NCI-H1417 (cell line): ENCODE measurements at regions not wholly inside any gene's neighbourhood (a gene's known extent, or its start where the extent isn't known, plus 50 kb on each side); places are given as distances from the start of the nearest gene placed in this dataset.

Experiments used
- DNase-seq, 3 experiments: peaks; one replicate each; lab custom pipeline; 2025; lab: John Stamatoyannopoulos, UW

- DNase-seq, result no peak
Observed at GRCh38 chr6:1257778-1258177, 54.1 kb upstream of the FOXQ1 start.

DNA sequence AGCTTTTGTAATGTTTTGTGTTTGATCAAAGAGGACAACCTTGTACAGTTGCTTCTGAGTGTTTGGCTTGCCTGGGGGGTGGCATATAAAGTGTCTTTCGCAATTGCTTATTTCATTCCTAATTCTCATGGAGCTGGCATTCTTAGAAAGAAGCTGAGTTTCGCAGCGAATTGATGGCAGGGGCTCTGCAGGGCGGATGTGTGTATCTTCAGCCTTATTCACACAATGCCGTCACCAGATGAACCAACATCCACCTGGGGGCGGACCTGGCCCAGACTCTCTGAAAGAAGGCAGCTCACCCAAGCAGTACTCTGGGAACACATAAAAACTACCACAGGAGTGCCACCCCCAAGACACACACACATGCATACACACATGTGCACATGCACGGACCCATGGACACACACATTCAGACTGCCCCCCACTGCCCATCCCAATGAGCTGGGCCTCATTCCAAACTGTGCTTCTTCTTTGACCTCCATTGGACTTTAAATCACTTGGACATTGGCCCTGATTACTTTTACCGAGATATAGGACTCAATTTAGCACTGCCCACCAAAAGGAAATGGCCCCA, 55.4 kb upstream of the FOXQ1 start:
- DNase-seq, result no peak

- no peak for DNase-seq
Observed at GRCh38 chr6:1255636-1256365, 56.1 kb upstream of the FOXQ1 start.

GRCh38 chr6:1254326-1254725, 57.6 kb upstream of the FOXQ1 start:
- DNase-seq, result no peak

DNA sequence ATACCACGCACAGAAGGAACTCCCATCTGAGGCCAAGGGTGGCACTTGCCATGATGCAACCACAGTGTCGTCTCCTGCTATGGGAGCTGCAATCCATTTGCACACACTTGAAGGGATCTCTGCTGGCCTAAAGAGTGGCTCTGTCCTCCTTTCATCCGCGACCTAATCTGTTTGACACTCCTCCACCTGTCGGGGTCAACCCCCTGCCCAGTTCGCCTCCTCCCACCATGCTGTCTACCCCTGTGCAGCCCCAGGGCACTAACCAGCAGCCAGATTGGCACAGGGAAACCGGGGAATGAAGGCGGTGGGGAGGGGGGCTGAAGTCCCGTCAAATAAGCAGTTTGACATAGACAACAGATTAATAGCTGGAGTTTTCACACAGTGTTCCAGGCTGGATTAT, 58.1 kb upstream of the FOXQ1 start:
- no peak for DNase-seq

GRCh38 chr6:1251198-1252155, 60.4 kb upstream of the FOXQ1 start:
- no peak for DNase-seq

GRCh38 chr6:1250489-1251197, 61.3 kb upstream of the FOXQ1 start:
- no peak for DNase-seq

- DNase-seq, result no peak
Observed at GRCh38 chr6:1247894-1248293, 64.0 kb upstream of the FOXQ1 start.

DNA sequence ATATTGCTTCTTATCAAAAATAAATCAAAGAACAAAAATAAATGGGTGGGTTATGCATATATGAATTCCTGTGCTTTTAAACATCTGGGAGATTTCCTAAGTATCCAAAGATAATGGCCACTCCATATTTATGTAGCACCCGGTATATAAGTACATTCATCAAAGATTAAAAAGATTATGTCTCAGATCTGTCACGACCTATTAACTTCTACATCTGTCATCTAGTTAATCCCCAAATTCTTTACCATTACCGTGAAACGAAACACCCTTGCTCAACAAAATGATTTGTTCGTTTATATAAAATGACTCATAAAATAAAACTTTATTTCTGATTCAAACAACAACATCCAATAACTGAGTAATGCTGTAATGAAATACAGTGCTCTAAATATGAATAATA, 64.8 kb upstream of the FOXQ1 start:
- DNase-seq, result no peak

DNA sequence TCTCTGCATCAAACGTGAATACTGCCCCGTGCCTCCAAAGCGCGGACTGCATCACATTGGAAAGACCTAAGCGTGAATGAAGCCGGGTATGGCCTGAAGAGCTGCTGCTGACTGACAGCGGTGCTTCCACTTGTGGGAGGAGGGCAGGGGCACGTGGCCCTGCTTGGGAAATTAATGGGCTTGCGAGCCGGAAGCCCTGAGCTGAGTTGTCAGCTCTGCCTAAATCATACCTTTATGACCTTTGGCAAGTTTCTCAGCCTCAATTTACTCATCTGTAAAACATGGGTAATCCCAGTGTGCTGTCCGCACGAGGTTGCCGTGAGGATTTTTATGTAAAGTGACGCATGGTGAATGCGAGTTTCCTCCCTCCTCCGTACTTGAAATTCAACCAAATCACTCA, 67.0 kb upstream of the FOXQ1 start:
- DNase-seq, result no peak

DNA sequence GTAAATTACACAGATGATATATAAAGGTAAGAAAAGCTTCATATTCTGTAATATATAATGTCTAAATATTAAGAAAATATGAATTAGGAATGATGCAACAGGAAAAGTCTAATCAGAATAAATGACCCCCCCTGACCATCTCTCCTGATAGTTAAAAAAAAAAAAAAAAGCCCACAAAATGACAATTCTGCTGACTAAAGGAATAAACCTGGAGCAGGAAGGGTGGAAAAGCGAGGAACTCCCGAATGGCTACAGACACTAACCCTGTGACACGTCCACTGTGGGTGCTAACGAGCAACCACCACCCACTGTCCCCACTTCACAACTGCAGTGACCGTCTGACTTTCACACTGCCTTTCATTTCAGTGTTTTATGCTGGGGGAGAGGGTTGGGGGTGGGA, 67.6 kb upstream of the FOXQ1 start:
- DNase-seq, result no peak

GRCh38 chr6:1242446-1242845, 69.5 kb upstream of the FOXQ1 start:
- DNase-seq, result no peak

DNA sequence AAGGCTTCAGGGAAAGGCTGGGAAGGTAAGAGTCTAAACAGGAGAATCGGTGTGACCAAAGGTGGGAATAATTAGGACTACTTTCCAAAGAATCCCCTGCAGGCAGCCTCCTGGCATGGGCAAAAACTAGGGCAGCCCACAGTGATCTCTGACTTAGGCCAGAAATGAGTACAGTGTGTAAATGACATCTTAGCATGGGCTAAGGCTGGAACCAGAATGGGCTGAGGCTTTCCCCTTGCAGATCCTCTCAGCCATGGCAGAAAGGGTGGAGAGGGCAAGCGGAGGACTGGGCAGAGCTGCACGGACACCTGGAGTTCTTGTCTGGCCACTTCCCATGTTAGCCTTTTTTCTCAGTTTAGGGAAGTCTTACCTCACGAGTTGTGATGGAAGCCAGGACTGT, 69.9 kb upstream of the FOXQ1 start:
- no peak for DNase-seq

GRCh38 chr6:1240766-1241318, 71.1 kb upstream of the FOXQ1 start:
- no peak for DNase-seq

GRCh38 chr6:1239805-1240204, 72.1 kb upstream of the FOXQ1 start:
- DNase-seq, result no peak

GRCh38 chr6:1238040-1238439, 73.9 kb upstream of the FOXQ1 start:
- no peak for DNase-seq

- no peak for DNase-seq
Observed at GRCh38 chr6:1237636-1238035, 74.3 kb upstream of the FOXQ1 start.

DNA sequence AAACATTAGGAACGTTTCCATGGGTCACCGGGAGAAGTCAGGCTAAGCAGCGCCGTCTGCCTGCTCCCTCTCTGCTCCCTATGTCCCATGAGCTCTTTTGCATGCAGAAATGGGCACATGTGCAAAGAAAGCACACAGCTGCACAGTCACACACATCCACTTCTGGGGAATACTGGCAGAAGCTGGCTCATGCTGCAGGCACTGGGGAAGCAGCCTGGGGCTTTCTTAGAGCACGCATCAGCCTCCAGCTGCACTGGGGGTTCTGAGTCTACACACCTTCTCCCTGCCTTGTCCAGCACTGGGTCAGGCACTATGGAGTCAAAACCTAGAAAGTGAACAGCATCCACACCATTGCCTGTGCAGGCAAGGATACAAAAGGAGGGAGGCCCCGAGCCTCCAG, 76.1 kb upstream of the FOXQ1 start:
- no peak for DNase-seq

DNA sequence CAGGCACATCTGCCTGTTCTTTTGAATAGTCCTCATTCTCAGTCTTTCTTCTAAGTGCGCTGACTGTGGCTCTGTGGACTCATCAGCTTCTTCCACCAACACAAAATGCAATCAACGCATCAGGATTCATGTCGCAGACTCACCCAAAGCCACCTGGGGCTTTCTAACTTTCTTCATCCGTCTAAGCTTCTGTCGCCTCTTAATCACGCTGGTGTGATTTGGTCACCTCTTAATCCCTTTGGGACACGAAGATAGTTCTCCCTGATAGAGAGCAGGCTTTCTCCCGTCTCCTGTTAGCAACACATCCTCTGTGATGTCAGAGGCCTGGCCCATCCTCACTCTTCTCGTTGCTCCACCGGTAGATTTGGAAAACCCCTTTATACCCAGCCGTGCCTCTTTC, 78.0 kb upstream of the FOXQ1 start:
- DNase-seq, result no peak

- no peak for DNase-seq
Observed at GRCh38 chr6:1232578-1232977, 79.3 kb upstream of the FOXQ1 start.

DNA sequence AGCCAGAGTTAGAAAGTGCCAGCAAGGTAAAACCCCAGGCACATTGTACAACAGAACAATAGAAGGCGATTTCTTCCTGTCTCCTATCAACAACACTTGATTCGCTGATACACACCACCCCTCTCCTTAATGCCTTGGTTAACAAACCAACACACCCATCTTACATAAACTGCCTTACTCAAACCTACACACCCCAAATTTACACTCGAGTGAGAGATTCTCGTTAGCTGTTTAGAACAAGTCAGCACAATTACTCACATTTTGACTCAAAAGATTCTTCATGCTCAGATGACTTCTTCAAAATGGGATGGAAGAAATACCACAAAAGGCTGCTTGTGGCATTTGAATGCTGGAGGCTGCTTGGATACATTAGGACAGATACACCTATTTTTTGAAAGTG, 80.0 kb upstream of the FOXQ1 start:
- no peak for DNase-seq
